Tibial artery (tissue), 4 donors: ENCODE measurements at regions not wholly inside any gene's neighbourhood (a gene's known extent, or its start where the extent isn't known, plus 50 kb on each side); places are given as distances from the start of the nearest gene placed in this dataset.

Experiments
- DNase-seq, 2 donors: peaks; one replicate each; pipeline ENCODE4 v3.0.0-alpha.2; 2019
- H3K27ac ChIP-seq, 2 donors: fragments of 200-600 bp; sonication (generic) in 1 of 2; 1 replicate in 1 of 2; 2 replicates in 1 of 2; pipeline ENCODE4 v1.5.1; 2018 to 2019; ENCODE audit warnings: mild to moderate bottlenecking in 1 of 2
- H3K27me3 ChIP-seq, 2 donors: fragments of 200-600 bp; sonication (generic) in 1 of 2; one replicate each; pipeline versions ENCODE4 v1.5.1 to v1.6.0; 2016 to 2019
- H3K36me3 ChIP-seq, 3 donors: fragments of 200-600 bp; sonication (generic) in 2 of 3; one replicate each; pipeline ENCODE4 v1.5.1; 2016 to 2019; ENCODE audit warnings: mild to moderate bottlenecking in 2 of 3
- H3K4me1 ChIP-seq, 4 donors: fragments of 200-600 bp; sonication (generic) in 2 of 4; 1 replicate in 3 of 4; 2 replicates in 1 of 4; pipeline ENCODE4 v1.5.1; 2016 to 2019
- H3K4me3 ChIP-seq, 2 donors: fragments of 200-600 bp; sonication (generic) in 1 of 2; 1 replicate in 1 of 2; 2 replicates in 1 of 2; pipeline ENCODE4 v1.5.1; 2018 to 2019; ENCODE audit warnings: mild to moderate bottlenecking in 2 of 2
- H3K9me3 ChIP-seq, 3 donors: fragments of 200-600 bp; sonication (generic) in 1 of 3; one replicate each; pipeline ENCODE4 v1.5.1; 2016 to 2019
- intact Hi-C: fragments of 100-400 bp; cut with DNase I; formaldehyde crosslinking; loops from one replicate; pipeline ENCODE4 v1.15.0; 2023; ENCODE audit warnings: low total_unique reads
- TF ChIP-seq, protein P1 (sequence below), 2 experiments: fragments of 200-600 bp in 1 of 2; fragments of 450-650 bp in 1 of 2; IDR thresholded peaks; one replicate each; pipeline ENCODE4 v1.5.1; 2017 to 2019; ENCODE audit warnings: antibody characterized with exemption in 2 of 2, mild to moderate bottlenecking in 1 of 2, moderate library complexity in 1 of 2

DNA sequence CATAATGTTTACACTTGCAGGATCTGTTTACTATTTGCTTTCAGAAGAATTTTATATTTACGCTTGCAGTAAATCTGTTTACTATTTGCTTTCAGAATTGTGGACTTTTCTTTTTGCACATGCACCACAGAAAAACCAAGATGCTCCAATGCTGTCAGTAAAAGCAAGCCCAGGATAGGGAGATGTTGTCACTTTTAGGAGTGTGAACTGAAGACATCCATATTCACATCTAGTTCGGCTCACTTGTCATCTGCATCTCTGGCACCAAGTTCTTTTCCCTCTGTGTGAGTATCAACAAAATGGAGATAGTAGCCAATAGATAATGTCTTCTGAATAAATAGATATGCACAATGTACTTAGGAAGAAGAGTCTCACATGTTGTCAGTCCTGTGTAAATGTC, 109.3 kb upstream of the MXRA5 start:
- TF ChIP-seq, protein P1, sequence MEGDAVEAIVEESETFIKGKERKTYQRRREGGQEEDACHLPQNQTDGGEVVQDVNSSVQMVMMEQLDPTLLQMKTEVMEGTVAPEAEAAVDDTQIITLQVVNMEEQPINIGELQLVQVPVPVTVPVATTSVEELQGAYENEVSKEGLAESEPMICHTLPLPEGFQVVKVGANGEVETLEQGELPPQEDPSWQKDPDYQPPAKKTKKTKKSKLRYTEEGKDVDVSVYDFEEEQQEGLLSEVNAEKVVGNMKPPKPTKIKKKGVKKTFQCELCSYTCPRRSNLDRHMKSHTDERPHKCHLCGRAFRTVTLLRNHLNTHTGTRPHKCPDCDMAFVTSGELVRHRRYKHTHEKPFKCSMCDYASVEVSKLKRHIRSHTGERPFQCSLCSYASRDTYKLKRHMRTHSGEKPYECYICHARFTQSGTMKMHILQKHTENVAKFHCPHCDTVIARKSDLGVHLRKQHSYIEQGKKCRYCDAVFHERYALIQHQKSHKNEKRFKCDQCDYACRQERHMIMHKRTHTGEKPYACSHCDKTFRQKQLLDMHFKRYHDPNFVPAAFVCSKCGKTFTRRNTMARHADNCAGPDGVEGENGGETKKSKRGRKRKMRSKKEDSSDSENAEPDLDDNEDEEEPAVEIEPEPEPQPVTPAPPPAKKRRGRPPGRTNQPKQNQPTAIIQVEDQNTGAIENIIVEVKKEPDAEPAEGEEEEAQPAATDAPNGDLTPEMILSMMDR (IDR thresholded peaks at IDR 0.05) = no peak

DNA sequence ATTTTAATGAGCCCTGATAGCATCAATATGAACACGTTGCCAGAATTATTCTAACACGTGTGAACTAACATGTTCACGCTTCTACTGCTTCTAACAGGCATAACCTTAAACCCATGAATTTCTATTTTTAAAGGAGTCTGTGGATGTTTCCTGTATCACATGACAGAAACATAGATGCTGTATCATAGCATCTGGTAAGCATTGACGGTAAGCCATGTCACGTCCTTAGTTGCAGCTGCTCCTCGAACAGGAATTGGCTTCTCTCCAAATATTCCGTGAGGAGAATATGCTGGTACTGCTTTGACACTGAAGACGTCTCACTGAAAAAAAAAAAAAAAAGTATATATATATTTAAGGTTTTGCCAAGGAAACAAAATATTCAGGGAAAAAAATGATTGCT, 105.1 kb upstream of the MXRA5 start:
- no peak for DNase-seq
- intact Hi-C loops = no loop called here
- Histone ChIP-seq H3K36me3 (no peaks in the 10 kb centered on the region), H3K4me3 (no peak overlapping the region), H3K4me1 (no peaks in the 10 kb centered on the region), H3K27ac (no peak overlapping the region), H3K9me3 (peaks cover 0 to 4% (median 0%) of the 10 kb centered on the region in 3 donors), H3K27me3 (no peaks in the 10 kb centered on the region)
- TF ChIP-seq, protein P1 (IDR thresholded peaks at IDR 0.05) = no peak

More for the DNA sequence above, 109.3 kb upstream of the MXRA5 start:
- H3K4me1 ChIP-seq = no peaks in the 10 kb centered on the region
- H3K27ac ChIP-seq = no peak overlapping the region
- no peak overlapping the region for H3K4me3 ChIP-seq
- peaks cover 0 to 4% (median 0%) of the 10 kb centered on the region in 3 donors for H3K9me3 ChIP-seq
- intact Hi-C loops = no loop called here
- DNase-seq = no peak
- no peaks in the 10 kb centered on the region for H3K27me3 ChIP-seq
- H3K36me3 ChIP-seq = no peaks in the 10 kb centered on the region

DNA sequence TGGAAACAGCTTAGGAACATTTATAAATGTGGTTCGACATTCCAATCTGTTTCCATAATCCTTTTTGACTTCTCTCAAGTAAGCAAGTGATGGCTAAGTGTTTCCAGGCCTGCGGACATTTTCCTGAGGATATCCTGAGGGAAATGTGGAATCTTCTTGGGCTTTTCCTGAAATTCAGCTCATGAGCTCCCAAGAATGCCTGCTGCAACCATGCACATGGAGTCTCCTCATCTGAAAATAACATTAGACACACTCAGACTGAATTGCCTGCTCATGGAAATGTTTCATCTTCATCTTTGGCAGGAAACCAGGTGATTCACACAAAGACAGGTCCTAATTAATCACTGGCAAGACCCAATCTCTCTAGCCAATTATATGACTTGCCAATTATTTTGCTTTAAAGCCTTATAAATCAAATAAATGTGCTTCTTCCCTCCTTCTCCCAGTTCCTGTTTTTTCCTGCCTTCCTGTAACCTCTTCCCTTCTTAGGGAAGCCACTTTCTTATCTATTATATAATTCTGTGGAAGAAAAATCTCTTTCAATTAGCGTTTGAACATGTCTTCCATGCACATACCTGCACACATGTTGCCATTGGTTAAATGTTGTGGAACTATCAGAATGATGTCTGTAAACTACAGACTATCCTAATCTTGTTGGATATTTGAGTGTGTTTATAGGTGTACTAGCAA, 104.6 kb upstream of the MXRA5 start:
- no peak overlapping the region for H3K27ac ChIP-seq
- DNase-seq = no peak
- peaks cover 0 to 4% (median 0%) of the 10 kb centered on the region in 3 donors for H3K9me3 ChIP-seq
- no peaks in the 10 kb centered on the region for H3K36me3 ChIP-seq
- H3K4me3 ChIP-seq = no peak overlapping the region
- H3K27me3 ChIP-seq = no peaks in the 10 kb centered on the region
- TF ChIP-seq, protein P1 (IDR thresholded peaks at IDR 0.05) = no peak
- H3K4me1 ChIP-seq = no peaks in the 10 kb centered on the region
- intact Hi-C loops = no loop called here

DNA sequence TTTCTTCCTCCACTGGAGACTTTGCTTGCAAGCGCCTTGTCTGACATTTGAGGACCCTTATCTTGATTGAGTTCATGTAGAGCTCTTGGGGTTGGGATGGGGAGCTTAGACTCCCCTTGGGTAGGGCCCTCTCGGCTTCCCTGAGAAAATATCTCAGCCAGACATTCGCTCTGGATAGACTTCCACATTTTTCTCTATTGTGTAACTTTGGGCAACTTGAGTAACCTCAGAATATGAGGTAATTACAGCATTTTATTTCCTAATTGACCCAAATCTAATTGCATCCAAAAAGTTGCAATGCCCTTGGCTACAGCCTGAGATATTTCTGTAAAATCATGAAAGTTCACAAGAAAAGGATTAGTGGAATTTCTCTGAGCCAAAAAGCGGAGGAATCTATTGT, 102.8 kb upstream of the MXRA5 start:
- no peak overlapping the region for H3K27ac ChIP-seq
- intact Hi-C loops = no loop called here
- TF ChIP-seq, protein P1 (IDR thresholded peaks at IDR 0.05) = no peak

DNA sequence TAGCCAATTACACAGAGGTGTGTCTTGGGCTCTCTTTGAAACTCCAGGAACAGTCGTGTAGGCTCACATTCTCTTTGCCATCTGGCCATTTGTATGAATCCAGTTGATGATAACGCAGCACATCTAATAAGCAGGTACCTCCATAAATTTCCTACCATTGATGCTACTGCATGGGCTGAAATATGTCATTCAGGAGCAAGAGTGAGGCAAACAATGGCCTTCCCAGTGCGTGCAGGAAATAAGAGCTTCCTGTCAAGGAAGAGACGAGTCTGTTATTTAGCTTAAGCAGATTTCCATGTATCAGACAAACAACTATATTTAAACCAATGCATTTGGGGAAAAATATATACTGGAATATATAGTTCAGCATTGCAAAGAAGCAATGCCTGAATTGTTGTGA, 102.1 kb upstream of the MXRA5 start:
- no peak overlapping the region for H3K4me3 ChIP-seq
- H3K9me3 ChIP-seq = no peaks in the 10 kb centered on the region
- intact Hi-C loops = no loop called here
- no peak for DNase-seq
- no peaks in the 10 kb centered on the region for H3K4me1 ChIP-seq
- H3K27me3 ChIP-seq = no peaks in the 10 kb centered on the region
- TF ChIP-seq, protein P1 (IDR thresholded peaks at IDR 0.05) = no peak
- no peak overlapping the region for H3K27ac ChIP-seq
- H3K36me3 ChIP-seq = no peaks in the 10 kb centered on the region

More for the DNA sequence above, 102.8 kb upstream of the MXRA5 start:
- Histone ChIP-seq H3K9me3 (peaks cover 0 to 2% (median 0%) of the 10 kb centered on the region in 3 donors), H3K4me3 (no peak overlapping the region), H3K36me3 (no peaks in the 10 kb centered on the region), H3K4me1 (no peaks in the 10 kb centered on the region), H3K27me3 (no peaks in the 10 kb centered on the region)
- no peak for DNase-seq
